Vagina (tissue), 2 donors: ENCODE measurements at regions not wholly inside any gene's neighbourhood (a gene's known extent, or its start where the extent isn't known, plus 50 kb on each side); places are given as distances from the start of the nearest gene placed in this dataset.
A peak's percentile ranks its signal among the peaks of the same experiment; 100 is the strongest.

ENCODE experiments used
- DNase-seq, 2 donors: peaks; one replicate each; pipeline ENCODE4 v3.0.0-alpha.2; 2017; ENCODE audit errors: extremely low spot score in 2 of 2
- H3K27ac ChIP-seq: fragments of 200-600 bp; sonication (generic); one replicate; pipeline ENCODE4 v1.5.1; 2019
- H3K27me3 ChIP-seq: fragments of 200-600 bp; sonication (generic); one replicate; pipeline ENCODE4 v1.5.1; 2019
- H3K36me3 ChIP-seq, 2 donors: fragments of 200-600 bp; sonication (generic); one replicate each; pipeline ENCODE4 v1.5.1; 2017 to 2019
- H3K4me1 ChIP-seq: fragments of 200-600 bp; sonication (generic); one replicate; pipeline ENCODE4 v1.5.1; 2019
- H3K4me3 ChIP-seq, 2 donors: fragments of 200-600 bp; sonication (generic); 1 replicate in 1 of 2; 2 replicates in 1 of 2; pipeline ENCODE4 v1.5.1; 2016 to 2019
- H3K9me3 ChIP-seq: fragments of 200-600 bp; sonication (generic); one replicate; pipeline ENCODE4 v1.5.1; 2019
- CTCF ChIP-seq, 3 experiments: fragments of 450-650 bp in 2 of 3; fragments of 200-600 bp in 1 of 3; sonication (generic) in 1 of 3; IDR thresholded peaks; one replicate each; pipeline ENCODE4 v1.5.1; 2017 to 2019; ENCODE audit warnings: antibody characterized with exemption in 3 of 3, mild to moderate bottlenecking in 2 of 3, moderate library complexity in 2 of 3
- POLR2A ChIP-seq, 2 donors: fragments of 450-650 bp; IDR thresholded peaks; one replicate each; pipeline ENCODE4 v1.6.1; 2017; ENCODE audit warnings: antibody characterized with exemption in 2 of 2, mild to moderate bottlenecking in 2 of 2, moderate library complexity in 2 of 2
- POLR2AphosphoS5 ChIP-seq, 2 donors: sonication (generic); formaldehyde crosslinking; IDR thresholded peaks; one replicate each; pipeline ENCODE4 v1.9.0; 2017; ENCODE audit warnings: antibody characterized with exemption in 2 of 2, mild to moderate bottlenecking in 2 of 2, low read depth in 1 of 2; ENCODE audit not compliant: insufficient read depth in 1 of 2
- intact Hi-C: fragments of 100-400 bp; cut with DNase I; formaldehyde crosslinking; loops from one replicate; pipeline ENCODE4 v1.15.1; 2023

GRCh38 chr1:5586629-5587028 lies 405.6 kb downstream of the NPHP4 start:
- Histone ChIP-seq H3K27ac (no peak overlapping the region), H3K36me3 (no peaks in the 10 kb centered on the region), H3K27me3 (no peaks in the 10 kb centered on the region), H3K9me3 (no peaks in the 10 kb centered on the region), H3K4me1 (no peaks in the 10 kb centered on the region), H3K4me3 (no peak overlapping the region)
- peak; percentile 64 to 79 for DNase-seq
- TF ChIP-seq CTCF (IDR thresholded peaks at IDR 0.05) (no peak), POLR2A (IDR thresholded peaks at IDR 0.05) (no peak), POLR2AphosphoS5 (IDR thresholded peaks at IDR 0.05; ENCODE audit: insufficient read depth in 1 of 2, low read depth in 1 of 2) (no peak)
- intact Hi-C loops: no loop called here

GRCh38 chr1:5585256-5585655 lies 407.0 kb downstream of the NPHP4 start:
- no peak overlapping the region for H3K4me3 ChIP-seq
- H3K27ac ChIP-seq: no peak overlapping the region
- no peaks in the 10 kb centered on the region for H3K9me3 ChIP-seq
- intact Hi-C loops: no loop called here
- TF ChIP-seq CTCF (IDR thresholded peaks at IDR 0.05) (no peak), POLR2AphosphoS5 (IDR thresholded peaks at IDR 0.05; ENCODE audit: insufficient read depth in 1 of 2, low read depth in 1 of 2) (no peak), POLR2A (IDR thresholded peaks at IDR 0.05) (no peak)
- H3K36me3 ChIP-seq: no peaks in the 10 kb centered on the region
- peak in 1 of 2 donors; percentile 62 for DNase-seq
- H3K27me3 ChIP-seq: no peaks in the 10 kb centered on the region
- no peaks in the 10 kb centered on the region for H3K4me1 ChIP-seq

- no peaks in the 10 kb centered on the region for H3K36me3 ChIP-seq
- no peak overlapping the region for H3K4me3 ChIP-seq
- intact Hi-C loops: no loop called here
- H3K27ac ChIP-seq: no peak overlapping the region
- no peaks in the 10 kb centered on the region for H3K27me3 ChIP-seq
- TF ChIP-seq POLR2A (IDR thresholded peaks at IDR 0.05): no peak
- no peak for TF ChIP-seq POLR2AphosphoS5 (IDR thresholded peaks at IDR 0.05; ENCODE audit: insufficient read depth in 1 of 2, low read depth in 1 of 2)
- no peaks in the 10 kb centered on the region for H3K4me1 ChIP-seq
- DNase-seq: peak; percentile 18 to 72
- no peaks in the 10 kb centered on the region for H3K9me3 ChIP-seq
These were observed 411.3 kb downstream of the NPHP4 start for GRCh38 chr1:5580926-5581325.

GRCh38 chr1:5579966-5580365 lies 412.3 kb downstream of the NPHP4 start:
- no peak for TF ChIP-seq POLR2AphosphoS5 (IDR thresholded peaks at IDR 0.05; ENCODE audit: insufficient read depth in 1 of 2, low read depth in 1 of 2)
- H3K27me3 ChIP-seq: no peaks in the 10 kb centered on the region
- intact Hi-C loops: no loop called here
- no peak overlapping the region for H3K4me3 ChIP-seq
- H3K4me1 ChIP-seq: no peaks in the 10 kb centered on the region
- H3K9me3 ChIP-seq: no peaks in the 10 kb centered on the region
- H3K27ac ChIP-seq: no peak overlapping the region
- no peaks in the 10 kb centered on the region for H3K36me3 ChIP-seq
- peak; percentile 58 to 71 for DNase-seq

- Histone ChIP-seq H3K27me3 (no peaks in the 10 kb centered on the region), H3K27ac (no peak overlapping the region), H3K4me1 (no peaks in the 10 kb centered on the region), H3K36me3 (no peaks in the 10 kb centered on the region), H3K9me3 (no peaks in the 10 kb centered on the region), H3K4me3 (no peak overlapping the region)
- DNase-seq: no peak
- intact Hi-C loops: no loop called here
- TF ChIP-seq CTCF (IDR thresholded peaks at IDR 0.05): no peak
- no peak for TF ChIP-seq POLR2A (IDR thresholded peaks at IDR 0.05)
- TF ChIP-seq POLR2AphosphoS5 (IDR thresholded peaks at IDR 0.05; ENCODE audit: insufficient read depth in 1 of 2, low read depth in 1 of 2): no peak
These were observed 413.5 kb downstream of the NPHP4 start for GRCh38 chr1:5578690-5579089.

GRCh38 chr1:5577255-5578040 lies 414.8 kb downstream of the NPHP4 start:
- peak; percentile 62 to 79 for DNase-seq

More at GRCh38 chr1:5577255-5578040, 414.8 kb downstream of the NPHP4 start:
- Histone ChIP-seq H3K27me3 (no peaks in the 10 kb centered on the region), H3K9me3 (no peaks in the 10 kb centered on the region), H3K27ac (no peak overlapping the region), H3K36me3 (no peaks in the 10 kb centered on the region), H3K4me3 (no peak overlapping the region), H3K4me1 (no peaks in the 10 kb centered on the region)
- TF ChIP-seq POLR2A (IDR thresholded peaks at IDR 0.05): no peak
- TF ChIP-seq CTCF (IDR thresholded peaks at IDR 0.05): no peak
- no peak for TF ChIP-seq POLR2AphosphoS5 (IDR thresholded peaks at IDR 0.05; ENCODE audit: insufficient read depth in 1 of 2, low read depth in 1 of 2)
- intact Hi-C loops: no loop called here
